ENCODE measurements at regions not wholly inside any gene's neighbourhood (a gene's known extent, or its start where the extent isn't known, plus 50 kb on each side); places are given as distances from the start of the nearest gene placed in this dataset.

DNA sequence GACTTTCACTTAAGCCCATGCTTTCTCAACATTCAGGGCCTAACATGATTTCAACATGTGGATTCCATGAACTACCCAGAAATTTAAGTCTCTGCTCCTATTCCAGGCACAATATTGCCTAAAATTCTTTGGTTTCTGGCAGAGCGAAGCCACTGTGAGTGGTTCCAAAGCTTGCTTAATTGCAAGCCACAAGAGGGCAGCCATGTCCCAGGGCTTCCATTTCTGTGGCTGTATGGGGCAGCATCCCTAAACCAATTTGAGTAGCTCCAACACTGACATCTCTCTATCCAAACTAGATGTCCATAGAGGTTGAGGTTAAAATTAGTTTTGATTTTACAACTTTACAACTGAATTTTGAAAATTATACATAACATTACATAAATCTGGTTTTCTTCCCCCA, 56.3 kb upstream of the MDFIC start:
- no peaks in the 10 kb centered on the region for H3K9me2 ChIP-seq (replicated peaks; ENCODE audit: low read depth, low read length)
- H3K27me3 ChIP-seq (ENCODE audit: insufficient read depth, low read length, poor library complexity, severe bottlenecking), result no peaks in the 10 kb centered on the region
- no peak overlapping the region for H3K4me3 ChIP-seq (ENCODE audit: low read length, poor library complexity, severe bottlenecking)
- TF ChIP-seq, protein P1, sequence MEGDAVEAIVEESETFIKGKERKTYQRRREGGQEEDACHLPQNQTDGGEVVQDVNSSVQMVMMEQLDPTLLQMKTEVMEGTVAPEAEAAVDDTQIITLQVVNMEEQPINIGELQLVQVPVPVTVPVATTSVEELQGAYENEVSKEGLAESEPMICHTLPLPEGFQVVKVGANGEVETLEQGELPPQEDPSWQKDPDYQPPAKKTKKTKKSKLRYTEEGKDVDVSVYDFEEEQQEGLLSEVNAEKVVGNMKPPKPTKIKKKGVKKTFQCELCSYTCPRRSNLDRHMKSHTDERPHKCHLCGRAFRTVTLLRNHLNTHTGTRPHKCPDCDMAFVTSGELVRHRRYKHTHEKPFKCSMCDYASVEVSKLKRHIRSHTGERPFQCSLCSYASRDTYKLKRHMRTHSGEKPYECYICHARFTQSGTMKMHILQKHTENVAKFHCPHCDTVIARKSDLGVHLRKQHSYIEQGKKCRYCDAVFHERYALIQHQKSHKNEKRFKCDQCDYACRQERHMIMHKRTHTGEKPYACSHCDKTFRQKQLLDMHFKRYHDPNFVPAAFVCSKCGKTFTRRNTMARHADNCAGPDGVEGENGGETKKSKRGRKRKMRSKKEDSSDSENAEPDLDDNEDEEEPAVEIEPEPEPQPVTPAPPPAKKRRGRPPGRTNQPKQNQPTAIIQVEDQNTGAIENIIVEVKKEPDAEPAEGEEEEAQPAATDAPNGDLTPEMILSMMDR (conservative IDR thresholded peaks at IDR 0.05; ENCODE audit: low read length), result peak; percentile 47
- no peak for TF ChIP-seq EZH2phosphoT487 (IDR thresholded peaks at IDR 0.05; ENCODE audit: borderline replicate concordance)
- no peak overlapping the region for H3K4me2 ChIP-seq (ENCODE audit: low read depth, low read length, poor library complexity, severe bottlenecking)
- no peaks in the 10 kb centered on the region for H3K79me2 ChIP-seq (ENCODE audit: insufficient read depth, low read length)
- no peak overlapping the region for H2AFZ ChIP-seq (ENCODE audit: low read length)
- no peaks in the 10 kb centered on the region for H3K9me3 ChIP-seq (ENCODE audit: insufficient read depth, low read depth, low read length)
- H3K9ac ChIP-seq (ENCODE audit: low read depth, low read length, poor library complexity, severe bottlenecking), result no peak overlapping the region
- no peaks in the 10 kb centered on the region for H4K20me1 ChIP-seq (ENCODE audit: insufficient read depth, low read length, poor library complexity, severe bottlenecking)
- H3F3A ChIP-seq (ENCODE audit: low read depth), result no peaks in the 10 kb centered on the region
- no peaks in the 10 kb centered on the region for H3K36me3 ChIP-seq (ENCODE audit: insufficient read depth, low read length)
- no peaks in the 10 kb centered on the region for H3K4me1 ChIP-seq (ENCODE audit: insufficient read depth, low read length, poor library complexity, severe bottlenecking)

Measured in Loucy (cell line).